Suprapubic skin (tissue), 4 donors: ENCODE measurements at regions not wholly inside any gene's neighbourhood (a gene's known extent, or its start where the extent isn't known, plus 50 kb on each side); places are given as distances from the start of the nearest gene placed in this dataset.

Experiments used
- EP300 ChIP-seq: sonication (generic); formaldehyde crosslinking; IDR thresholded peaks from one replicate; pipeline ENCODE4 v1.6.1; 2017; ENCODE audit warnings: antibody characterized with exemption
- POLR2AphosphoS5 ChIP-seq, 3 donors: sonication (generic); formaldehyde crosslinking; IDR thresholded peaks; one replicate each; pipeline ENCODE4 v1.6.1; 2017; ENCODE audit warnings: antibody characterized with exemption in 3 of 3

GRCh38 chr19:28581468-28581770 is 631.5 kb downstream of the UQCRFS1 start:
- TF ChIP-seq POLR2AphosphoS5 (IDR thresholded peaks at IDR 0.05) (no peak), EP300 (no peak)
